SU-DHL-6 (cell line): ENCODE measurements at regions not wholly inside any gene's neighbourhood (a gene's known extent, or its start where the extent isn't known, plus 50 kb on each side); places are given as distances from the start of the nearest gene placed in this dataset.

Experiments used
- EZH2phosphoT487 ChIP-seq: fragments of 200-600 bp; sonication (generic), shearing (Covaris generic); conservative IDR thresholded peaks from 2 replicates; pipeline ENCODE4 v1.6.1; 2018; ENCODE audit warnings: mild to moderate bottlenecking, antibody characterized with exemption, low read length, moderate library complexity, mixed read lengths
- TF ChIP-seq, protein P1 (sequence below): fragments of 200-600 bp; sonication (generic); IDR thresholded peaks from one replicate; pipeline ENCODE4 v1.5.1; 2017; ENCODE audit warnings: antibody characterized with exemption, mild to moderate bottlenecking, low read length, moderate library complexity; ENCODE audit not compliant: insufficient read depth, poor library complexity, severe bottlenecking

DNA sequence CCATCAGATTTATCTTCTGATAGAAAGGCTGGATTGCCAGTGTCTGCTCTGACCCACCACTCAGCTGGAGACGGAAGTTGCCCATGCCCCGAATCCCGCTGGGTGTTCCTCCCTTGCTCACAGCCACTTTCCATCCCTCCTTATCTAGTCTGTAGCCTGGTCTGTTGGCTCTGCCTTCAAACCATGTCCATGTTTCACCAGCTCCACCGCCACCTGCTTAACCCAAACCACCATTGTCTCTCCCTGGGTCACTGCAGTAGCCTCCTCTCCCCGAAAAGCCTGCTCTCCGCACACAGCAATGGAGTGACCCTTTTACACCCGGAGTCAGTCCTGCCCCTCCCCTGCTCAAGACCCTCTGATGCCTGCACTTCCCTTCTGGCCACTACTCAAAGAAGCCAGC lies 60.4 kb downstream of the GLI2 start:
- TF ChIP-seq, protein P1, sequence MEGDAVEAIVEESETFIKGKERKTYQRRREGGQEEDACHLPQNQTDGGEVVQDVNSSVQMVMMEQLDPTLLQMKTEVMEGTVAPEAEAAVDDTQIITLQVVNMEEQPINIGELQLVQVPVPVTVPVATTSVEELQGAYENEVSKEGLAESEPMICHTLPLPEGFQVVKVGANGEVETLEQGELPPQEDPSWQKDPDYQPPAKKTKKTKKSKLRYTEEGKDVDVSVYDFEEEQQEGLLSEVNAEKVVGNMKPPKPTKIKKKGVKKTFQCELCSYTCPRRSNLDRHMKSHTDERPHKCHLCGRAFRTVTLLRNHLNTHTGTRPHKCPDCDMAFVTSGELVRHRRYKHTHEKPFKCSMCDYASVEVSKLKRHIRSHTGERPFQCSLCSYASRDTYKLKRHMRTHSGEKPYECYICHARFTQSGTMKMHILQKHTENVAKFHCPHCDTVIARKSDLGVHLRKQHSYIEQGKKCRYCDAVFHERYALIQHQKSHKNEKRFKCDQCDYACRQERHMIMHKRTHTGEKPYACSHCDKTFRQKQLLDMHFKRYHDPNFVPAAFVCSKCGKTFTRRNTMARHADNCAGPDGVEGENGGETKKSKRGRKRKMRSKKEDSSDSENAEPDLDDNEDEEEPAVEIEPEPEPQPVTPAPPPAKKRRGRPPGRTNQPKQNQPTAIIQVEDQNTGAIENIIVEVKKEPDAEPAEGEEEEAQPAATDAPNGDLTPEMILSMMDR = no peak
- no peak for TF ChIP-seq EZH2phosphoT487
